SJCRH30 (cell line): ENCODE measurements at regions not wholly inside any gene's neighbourhood (a gene's known extent, or its start where the extent isn't known, plus 50 kb on each side); places are given as distances from the start of the nearest gene placed in this dataset.

Experiments used
- DNase-seq, 2 experiments: peaks; one replicate each; pipeline ENCODE4 v3.0.0-alpha.2; 2015 to 2020
- H3K27ac ChIP-seq: fragments of 250-450 bp; sonication (Bioruptor Pico); 2 replicates; pipeline ENCODE4 v1.5.1; 2020; ENCODE audit warnings: mild to moderate bottlenecking, moderate library complexity
- H3K27me3 ChIP-seq: fragments of 250-450 bp; sonication (Bioruptor Pico); 2 replicates; pipeline ENCODE4 v1.5.1; 2020; ENCODE audit warnings: mild to moderate bottlenecking, moderate library complexity
- H3K36me3 ChIP-seq: fragments of 250-450 bp; sonication (Bioruptor Pico); 2 replicates; pipeline ENCODE4 v1.5.1; 2020; ENCODE audit warnings: mild to moderate bottlenecking, moderate library complexity
- H3K4me1 ChIP-seq: fragments of 250-450 bp; sonication (Bioruptor Pico); 2 replicates; pipeline ENCODE4 v1.5.1; 2020; ENCODE audit warnings: mild to moderate bottlenecking, moderate library complexity
- H3K4me3 ChIP-seq: fragments of 250-450 bp; sonication (Bioruptor Pico); 2 replicates; pipeline ENCODE4 v1.5.1; 2020; ENCODE audit warnings: mild to moderate bottlenecking, moderate library complexity
- H3K9me3 ChIP-seq: fragments of 250-450 bp; sonication (Bioruptor Pico); replicated peaks from 2 replicates; pipeline ENCODE4 v1.5.1; 2020; ENCODE audit warnings: mild to moderate bottlenecking, moderate library complexity

- Histone ChIP-seq H3K36me3 (no peaks in the 10 kb centered on the region), H3K27me3 (no peaks in the 10 kb centered on the region), H3K9me3 (no peaks in the 10 kb centered on the region), H3K27ac (no peak overlapping the region), H3K4me1 (no peaks in the 10 kb centered on the region), H3K4me3 (no peak overlapping the region)
- peak in 1 of 2 experiments; percentile 7 for DNase-seq
Measured at GRCh38 chr6:155528982-155529453, 73.4 kb upstream of the NOX3 start.

- Histone ChIP-seq H3K27ac (no peak overlapping the region), H3K36me3 (no peaks in the 10 kb centered on the region), H3K27me3 (no peaks in the 10 kb centered on the region), H3K9me3 (no peaks in the 10 kb centered on the region), H3K4me1 (no peaks in the 10 kb centered on the region), H3K4me3 (no peak overlapping the region)
- DNase-seq, result no peak
Measured at GRCh38 chr6:155528335-155528734, 72.7 kb upstream of the NOX3 start.

- H3K36me3 ChIP-seq, result no peaks in the 10 kb centered on the region
- H3K4me1 ChIP-seq, result no peaks in the 10 kb centered on the region
- no peaks in the 10 kb centered on the region for H3K9me3 ChIP-seq
- no peaks in the 10 kb centered on the region for H3K27me3 ChIP-seq
- no peak overlapping the region for H3K4me3 ChIP-seq
- DNase-seq, result no peak
- no peak overlapping the region for H3K27ac ChIP-seq
Measured at GRCh38 chr6:155527443-155527842, 71.8 kb upstream of the NOX3 start.

- H3K4me1 ChIP-seq, result no peaks in the 10 kb centered on the region
- no peak for DNase-seq
- no peaks in the 10 kb centered on the region for H3K9me3 ChIP-seq
- no peak overlapping the region for H3K27ac ChIP-seq
- no peak overlapping the region for H3K4me3 ChIP-seq
- no peaks in the 10 kb centered on the region for H3K27me3 ChIP-seq
- no peaks in the 10 kb centered on the region for H3K36me3 ChIP-seq
Measured at GRCh38 chr6:155523821-155524651, 68.4 kb upstream of the NOX3 start.

GRCh38 chr6:155521719-155522118, 66.1 kb upstream of the NOX3 start:
- Histone ChIP-seq H3K4me3 (no peak overlapping the region), H3K4me1 (no peaks in the 10 kb centered on the region), H3K36me3 (no peaks in the 10 kb centered on the region), H3K9me3 (no peaks in the 10 kb centered on the region), H3K27ac (no peak overlapping the region), H3K27me3 (no peaks in the 10 kb centered on the region)
- DNase-seq, result no peak

- Histone ChIP-seq H3K4me1 (no peaks in the 10 kb centered on the region), H3K36me3 (no peaks in the 10 kb centered on the region), H3K27me3 (no peaks in the 10 kb centered on the region), H3K27ac (no peak overlapping the region), H3K4me3 (no peak overlapping the region), H3K9me3 (no peaks in the 10 kb centered on the region)
- DNase-seq, result no peak
Measured at GRCh38 chr6:155520078-155520477, 64.4 kb upstream of the NOX3 start.

- Histone ChIP-seq H3K27me3 (no peaks in the 10 kb centered on the region), H3K4me3 (no peak overlapping the region), H3K27ac (no peak overlapping the region), H3K9me3 (no peaks in the 10 kb centered on the region), H3K4me1 (no peaks in the 10 kb centered on the region), H3K36me3 (no peaks in the 10 kb centered on the region)
- DNase-seq, result no peak
Measured at GRCh38 chr6:155519176-155519738, 63.6 kb upstream of the NOX3 start.

- H3K4me1 ChIP-seq, result no peaks in the 10 kb centered on the region
- no peak overlapping the region for H3K27ac ChIP-seq
- no peak overlapping the region for H3K4me3 ChIP-seq
- H3K27me3 ChIP-seq, result no peaks in the 10 kb centered on the region
- H3K9me3 ChIP-seq, result no peaks in the 10 kb centered on the region
- no peak for DNase-seq
- no peaks in the 10 kb centered on the region for H3K36me3 ChIP-seq
Measured at GRCh38 chr6:155517294-155517693, 61.7 kb upstream of the NOX3 start.

GRCh38 chr6:155510879-155511278, 55.2 kb upstream of the NOX3 start:
- no peaks in the 10 kb centered on the region for H3K9me3 ChIP-seq
- no peak for DNase-seq
- no peak overlapping the region for H3K4me3 ChIP-seq
- H3K36me3 ChIP-seq, result no peaks in the 10 kb centered on the region
- no peaks in the 10 kb centered on the region for H3K4me1 ChIP-seq
- no peaks in the 10 kb centered on the region for H3K27me3 ChIP-seq
- no peak overlapping the region for H3K27ac ChIP-seq

GRCh38 chr6:155509743-155510475, 54.3 kb upstream of the NOX3 start:
- Histone ChIP-seq H3K36me3 (no peaks in the 10 kb centered on the region), H3K4me3 (no peak overlapping the region), H3K27me3 (no peaks in the 10 kb centered on the region), H3K9me3 (no peaks in the 10 kb centered on the region), H3K27ac (no peak overlapping the region), H3K4me1 (no peaks in the 10 kb centered on the region)
- no peak for DNase-seq

- no peaks in the 10 kb centered on the region for H3K9me3 ChIP-seq
- no peaks in the 10 kb centered on the region for H3K27me3 ChIP-seq
- no peaks in the 10 kb centered on the region for H3K4me1 ChIP-seq
- H3K36me3 ChIP-seq, result no peaks in the 10 kb centered on the region
- H3K27ac ChIP-seq, result no peak overlapping the region
- no peak for DNase-seq
- H3K4me3 ChIP-seq, result no peak overlapping the region
Measured at GRCh38 chr6:155505608-155505989, 50.0 kb upstream of the NOX3 start.
